ENCODE measurements at regions not wholly inside any gene's neighbourhood (a gene's known extent, or its start where the extent isn't known, plus 50 kb on each side); places are given as distances from the start of the nearest gene placed in this dataset.

GRCh38 chr4:60013464-60014184 lies 1186.5 kb upstream of the ADGRL3 start:
- TF ChIP-seq EP300 (IDR thresholded peaks at IDR 0.05) = no peak
- TF ChIP-seq POLR2A (IDR thresholded peaks at IDR 0.05; ENCODE audit: low read depth) = no peak
- TF ChIP-seq CTCF (IDR thresholded peaks at IDR 0.05) = no peak
- TF ChIP-seq POLR2AphosphoS5 (IDR thresholded peaks at IDR 0.05) = no peak
